Neural cell (in vitro differentiated cells): ENCODE measurements at regions not wholly inside any gene's neighbourhood (a gene's known extent, or its start where the extent isn't known, plus 50 kb on each side); places are given as distances from the start of the nearest gene placed in this dataset.

Experiments
- H2AFZ ChIP-seq: fragments of 200-600, 300-800 bp; sonication (generic), shearing (Covaris generic); 2 replicates; pipeline ENCODE4 v1.6.0; 2014; ENCODE audit warnings: low read depth, mild to moderate bottlenecking, antibody characterized with exemption, low read length, moderate library complexity
- H3F3A ChIP-seq: fragments of 200-600 bp; shearing (Covaris generic); 2 replicates; pipeline ENCODE4 v1.6.1; 2016; ENCODE audit warnings: mild to moderate bottlenecking, moderate library complexity, mixed read lengths, antibody characterized with exemption, low read length; ENCODE audit not compliant: insufficient read depth, poor library complexity, severe bottlenecking
- H3K27ac ChIP-seq: fragments of 200-600, 300-800 bp; sonication (generic), shearing (Covaris generic); 2 replicates; pipeline ENCODE4 v1.5.1; 2014; ENCODE audit warnings: mild to moderate bottlenecking, low read length, moderate library complexity
- H3K27me3 ChIP-seq: fragments of 300-800, 200-600 bp; sonication (generic), shearing (Covaris generic); 2 replicates; pipeline ENCODE4 v1.6.0; 2014; ENCODE audit warnings: mild to moderate bottlenecking, low read depth, low read length, moderate library complexity; ENCODE audit not compliant: insufficient read depth
- H3K36me3 ChIP-seq: fragments of 300-800, 200-600 bp; sonication (generic), shearing (Covaris generic); 2 replicates; pipeline ENCODE4 v1.5.1; 2014; ENCODE audit warnings: mild to moderate bottlenecking, antibody characterized with exemption, low read length, moderate library complexity; ENCODE audit not compliant: insufficient read depth
- H3K4me2 ChIP-seq: fragments of 300-800, 200-600 bp; sonication (generic), shearing (Covaris generic); 2 replicates; pipeline ENCODE4 v1.6.0; 2014; ENCODE audit warnings: mild to moderate bottlenecking, low read length
- H3K4me3 ChIP-seq: fragments of 300-800, 200-600 bp; sonication (generic), shearing (Covaris generic); 2 replicates; pipeline ENCODE4 v1.5.1; 2014; ENCODE audit warnings: mild to moderate bottlenecking, low read length, moderate library complexity
- H3K79me2 ChIP-seq: fragments of 200-600 bp; shearing (Covaris generic); replicated peaks from 2 replicates; pipeline ENCODE4 v1.6.0; 2014; ENCODE audit warnings: mild to moderate bottlenecking, low read length, moderate library complexity; ENCODE audit not compliant: insufficient read depth
- H3K9ac ChIP-seq: fragments of 300-800, 200-600 bp; sonication (generic), shearing (Covaris generic); 2 replicates; pipeline ENCODE4 v1.6.1; 2016; ENCODE audit warnings: mild to moderate bottlenecking, low read length, mixed read lengths
- H3K9me2 ChIP-seq: fragments of 200-600 bp; shearing (Covaris generic); 2 replicates; pipeline ENCODE4 v1.6.1; 2016; ENCODE audit warnings: mild to moderate bottlenecking, low read length, mixed read lengths; ENCODE audit not compliant: insufficient read depth
- H3K9me3 ChIP-seq: fragments of 200-600, 300-800 bp; sonication (generic), shearing (Covaris generic); 2 replicates; pipeline ENCODE4 v1.6.1; 2016; ENCODE audit warnings: mild to moderate bottlenecking, mixed run types, low read length, moderate library complexity, mixed read lengths
- H4K20me1 ChIP-seq: fragments of 200-600 bp; shearing (Covaris generic); 2 replicates; pipeline ENCODE4 v1.6.1; 2016; ENCODE audit warnings: mild to moderate bottlenecking, mixed run types; ENCODE audit not compliant: insufficient read depth
- EP300 ChIP-seq: fragments of 450-650 bp; conservative IDR thresholded peaks from 2 replicates; pipeline ENCODE4 v1.6.1; 2014; ENCODE audit warnings: antibody characterized with exemption, mild to moderate bottlenecking, moderate library complexity; ENCODE audit not compliant: poor library complexity, severe bottlenecking
- EZH2 ChIP-seq: fragments of 200-600, 300-800 bp; shearing (Covaris generic), sonication (generic); IDR thresholded peaks from 2 replicates; pipeline ENCODE4 v1.6.1; 2014; ENCODE audit warnings: antibody characterized with exemption, low read length, borderline replicate concordance, mild to moderate bottlenecking; ENCODE audit not compliant: insufficient read depth, poor library complexity, severe bottlenecking
- MXI1 ChIP-seq: fragments of 450-650 bp; conservative IDR thresholded peaks from 2 replicates; pipeline ENCODE4 v1.6.1; 2014; ENCODE audit warnings: antibody characterized with exemption, mild to moderate bottlenecking; ENCODE audit not compliant: poor library complexity, severe bottlenecking
- POLR2AphosphoS5 ChIP-seq: IDR thresholded peaks from 2 replicates; pipeline ENCODE4 v1.6.1; 2012
- RAD21 ChIP-seq: fragments of 450-650 bp; conservative IDR thresholded peaks from 2 replicates; pipeline ENCODE4 v1.6.1; 2014; ENCODE audit warnings: antibody characterized with exemption, mild to moderate bottlenecking, moderate library complexity
- SMC3 ChIP-seq: fragments of 450-650 bp; conservative IDR thresholded peaks from 2 replicates; pipeline ENCODE4 v1.6.1; 2014; ENCODE audit warnings: antibody characterized with exemption, mild to moderate bottlenecking, moderate library complexity; ENCODE audit not compliant: poor library complexity
- TAF1 ChIP-seq: IDR thresholded peaks from 2 replicates; pipeline ENCODE4 v1.6.1; 2012; ENCODE audit warnings: low read depth
- TF ChIP-seq, protein P1 (sequence below): IDR thresholded peaks from 2 replicates; pipeline ENCODE4 v1.6.1; 2012; ENCODE audit warnings: borderline replicate concordance
- TF ChIP-seq, protein P2 (sequence below): fragments of 450-650 bp; IDR thresholded peaks from 2 replicates; pipeline ENCODE4 v1.5.1; 2014; ENCODE audit warnings: antibody characterized with exemption, mild to moderate bottlenecking, moderate library complexity; ENCODE audit not compliant: poor library complexity, severe bottlenecking

DNA sequence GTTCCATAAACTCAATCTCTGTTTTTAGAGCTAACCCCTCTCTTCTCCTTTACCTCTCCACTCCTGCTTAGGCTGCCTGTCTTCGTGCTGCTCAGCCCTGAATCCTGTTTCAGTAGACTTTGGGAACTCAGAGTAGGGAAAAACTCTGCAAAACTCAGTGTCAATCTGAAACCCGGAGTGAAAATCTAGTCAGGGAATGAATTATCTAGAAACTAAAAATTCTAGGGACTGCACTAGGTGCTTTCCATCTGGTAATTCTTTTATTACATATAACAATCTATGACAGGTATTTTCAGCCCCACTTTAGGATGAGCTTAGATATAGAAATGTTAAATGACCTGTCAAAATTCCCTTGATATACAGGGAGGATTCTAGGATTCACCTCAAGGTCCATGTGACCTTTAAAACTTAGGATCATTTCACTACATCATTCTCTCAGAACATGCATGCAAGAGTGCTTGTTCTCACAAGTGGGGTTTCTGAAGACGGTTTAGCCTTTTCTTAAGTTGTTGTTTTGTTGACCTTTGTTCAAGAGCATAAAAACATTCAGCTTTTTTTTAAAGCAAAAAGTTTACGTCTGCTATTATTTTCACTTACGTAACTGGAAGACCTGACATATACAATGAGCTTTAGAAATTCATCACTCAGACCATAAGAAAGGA is 108.2 kb upstream of the MBNL1 start:
- Histone ChIP-seq H3K36me3 (no peaks in the 10 kb centered on the region), H3K9me2 (no peaks in the 10 kb centered on the region), H3K9me3 (no peaks in the 10 kb centered on the region), H3K27me3 (no peaks in the 10 kb centered on the region), H2AFZ (no peak overlapping the region), H4K20me1 (no peaks in the 10 kb centered on the region), H3K4me3 (no peak overlapping the region), H3K79me2 (no peaks in the 10 kb centered on the region), H3K4me2 (no peak overlapping the region), H3K9ac (no peak overlapping the region), H3F3A (no peaks in the 10 kb centered on the region), H3K27ac (no peak overlapping the region)
- TF ChIP-seq, protein P1, sequence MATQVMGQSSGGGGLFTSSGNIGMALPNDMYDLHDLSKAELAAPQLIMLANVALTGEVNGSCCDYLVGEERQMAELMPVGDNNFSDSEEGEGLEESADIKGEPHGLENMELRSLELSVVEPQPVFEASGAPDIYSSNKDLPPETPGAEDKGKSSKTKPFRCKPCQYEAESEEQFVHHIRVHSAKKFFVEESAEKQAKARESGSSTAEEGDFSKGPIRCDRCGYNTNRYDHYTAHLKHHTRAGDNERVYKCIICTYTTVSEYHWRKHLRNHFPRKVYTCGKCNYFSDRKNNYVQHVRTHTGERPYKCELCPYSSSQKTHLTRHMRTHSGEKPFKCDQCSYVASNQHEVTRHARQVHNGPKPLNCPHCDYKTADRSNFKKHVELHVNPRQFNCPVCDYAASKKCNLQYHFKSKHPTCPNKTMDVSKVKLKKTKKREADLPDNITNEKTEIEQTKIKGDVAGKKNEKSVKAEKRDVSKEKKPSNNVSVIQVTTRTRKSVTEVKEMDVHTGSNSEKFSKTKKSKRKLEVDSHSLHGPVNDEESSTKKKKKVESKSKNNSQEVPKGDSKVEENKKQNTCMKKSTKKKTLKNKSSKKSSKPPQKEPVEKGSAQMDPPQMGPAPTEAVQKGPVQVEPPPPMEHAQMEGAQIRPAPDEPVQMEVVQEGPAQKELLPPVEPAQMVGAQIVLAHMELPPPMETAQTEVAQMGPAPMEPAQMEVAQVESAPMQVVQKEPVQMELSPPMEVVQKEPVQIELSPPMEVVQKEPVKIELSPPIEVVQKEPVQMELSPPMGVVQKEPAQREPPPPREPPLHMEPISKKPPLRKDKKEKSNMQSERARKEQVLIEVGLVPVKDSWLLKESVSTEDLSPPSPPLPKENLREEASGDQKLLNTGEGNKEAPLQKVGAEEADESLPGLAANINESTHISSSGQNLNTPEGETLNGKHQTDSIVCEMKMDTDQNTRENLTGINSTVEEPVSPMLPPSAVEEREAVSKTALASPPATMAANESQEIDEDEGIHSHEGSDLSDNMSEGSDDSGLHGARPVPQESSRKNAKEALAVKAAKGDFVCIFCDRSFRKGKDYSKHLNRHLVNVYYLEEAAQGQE: no peak
- TF ChIP-seq EZH2 (no peak), MXI1 (no peak), SMC3 (no peak), EP300 (no peak), POLR2AphosphoS5 (no peak), TAF1 (no peak), RAD21 (no peak)
- TF ChIP-seq, protein P2, sequence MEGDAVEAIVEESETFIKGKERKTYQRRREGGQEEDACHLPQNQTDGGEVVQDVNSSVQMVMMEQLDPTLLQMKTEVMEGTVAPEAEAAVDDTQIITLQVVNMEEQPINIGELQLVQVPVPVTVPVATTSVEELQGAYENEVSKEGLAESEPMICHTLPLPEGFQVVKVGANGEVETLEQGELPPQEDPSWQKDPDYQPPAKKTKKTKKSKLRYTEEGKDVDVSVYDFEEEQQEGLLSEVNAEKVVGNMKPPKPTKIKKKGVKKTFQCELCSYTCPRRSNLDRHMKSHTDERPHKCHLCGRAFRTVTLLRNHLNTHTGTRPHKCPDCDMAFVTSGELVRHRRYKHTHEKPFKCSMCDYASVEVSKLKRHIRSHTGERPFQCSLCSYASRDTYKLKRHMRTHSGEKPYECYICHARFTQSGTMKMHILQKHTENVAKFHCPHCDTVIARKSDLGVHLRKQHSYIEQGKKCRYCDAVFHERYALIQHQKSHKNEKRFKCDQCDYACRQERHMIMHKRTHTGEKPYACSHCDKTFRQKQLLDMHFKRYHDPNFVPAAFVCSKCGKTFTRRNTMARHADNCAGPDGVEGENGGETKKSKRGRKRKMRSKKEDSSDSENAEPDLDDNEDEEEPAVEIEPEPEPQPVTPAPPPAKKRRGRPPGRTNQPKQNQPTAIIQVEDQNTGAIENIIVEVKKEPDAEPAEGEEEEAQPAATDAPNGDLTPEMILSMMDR: no peak

DNA sequence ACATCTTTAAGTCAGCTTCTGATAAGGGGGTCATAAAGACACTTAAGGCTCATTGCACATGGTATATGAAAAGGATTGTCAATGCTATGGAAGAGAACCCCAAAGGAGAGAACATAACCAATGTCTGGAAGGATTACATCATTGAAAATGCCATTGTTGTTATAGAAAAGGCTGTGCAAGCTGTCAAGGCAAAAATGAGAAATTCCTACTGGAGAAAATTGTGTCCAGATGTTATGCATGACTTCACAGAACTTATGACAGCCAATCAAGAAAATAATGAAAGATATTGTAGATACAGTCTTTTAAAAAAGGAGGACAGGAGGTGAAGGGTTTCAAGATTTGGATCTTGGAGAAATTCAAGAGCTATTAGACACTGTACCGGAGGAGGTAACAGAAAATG is 96.3 kb upstream of the MBNL1 start:
- Histone ChIP-seq H3K27me3 (no peaks in the 10 kb centered on the region), H3F3A (no peaks in the 10 kb centered on the region), H3K4me3 (no peak overlapping the region), H3K79me2 (no peaks in the 10 kb centered on the region), H3K9ac (no peak overlapping the region), H2AFZ (no peak overlapping the region), H3K27ac (no peak overlapping the region), H3K36me3 (no peaks in the 10 kb centered on the region), H3K9me3 (no peaks in the 10 kb centered on the region), H3K4me2 (no peak overlapping the region), H4K20me1 (no peaks in the 10 kb centered on the region), H3K9me2 (no peaks in the 10 kb centered on the region)
- TF ChIP-seq, protein P1: no peak
- TF ChIP-seq POLR2AphosphoS5 (no peak), EP300 (no peak), EZH2 (no peak), TAF1 (no peak), SMC3 (no peak)
